Mucosa of descending colon (tissue), 3 donors: ENCODE measurements at regions not wholly inside any gene's neighbourhood (a gene's known extent, or its start where the extent isn't known, plus 50 kb on each side); places are given as distances from the start of the nearest gene placed in this dataset.

ENCODE experiments used
- ATAC-seq: fragments of 200-7000 bp; cut with Tn5 transposase; one replicate; pipeline ENCODE4 v1.9.1; 2020; ENCODE audit warnings: mild to moderate bottlenecking, moderate library complexity
- DNase-seq, 3 donors: peaks; one replicate each; pipeline ENCODE4 v3.0.0-alpha.2; 2020
- H3K36me3 ChIP-seq: fragments of 200-600 bp; one replicate; pipeline ENCODE4 v1.8.0; 2021; ENCODE audit warnings: low read depth, mild to moderate bottlenecking
- H3K4me1 ChIP-seq: fragments of 200-600 bp; one replicate; pipeline ENCODE4 v1.8.0; 2021; ENCODE audit warnings: low read depth, mild to moderate bottlenecking
- H3K4me3 ChIP-seq: fragments of 200-600 bp; one replicate; pipeline ENCODE4 v1.8.0; 2021; ENCODE audit warnings: mild to moderate bottlenecking
- H3K9me3 ChIP-seq: fragments of 200-600 bp; one replicate; pipeline ENCODE4 v1.8.0; 2021; ENCODE audit warnings: mild to moderate bottlenecking
- CTCF ChIP-seq: fragments of 200-600 bp; IDR thresholded peaks from one replicate; pipeline ENCODE4 v1.8.0; 2022; ENCODE audit warnings: antibody characterized with exemption, mild to moderate bottlenecking
- intact Hi-C, 2 donors: fragments of 100-400 bp; cut with DNase I in 1 of 2; cut with micrococcal nuclease in 1 of 2; formaldehyde crosslinking; loops; one replicate each; pipeline versions ENCODE4 v1.11.0 to v1.11.1; 2022; cut with DNase I, micrococcal nuclease
- donor health status: DM: no; HTN: no; CAD: no; lungs with moderate emphysema.
- donor health status: DM: no; HTN: no; CAD: no.
- donor health status: DM: no; HTN: yes; CAD: no.

GRCh38 chr14:96674121-96674520, 123.1 kb upstream of the VRK1 start:
- Histone ChIP-seq H3K4me1 (no peaks in the 10 kb centered on the region), H3K9me3 (no peaks in the 10 kb centered on the region), H3K4me3 (no peak overlapping the region), H3K36me3 (no peaks in the 10 kb centered on the region)
- intact Hi-C loops: no loop called here
- TF ChIP-seq CTCF: no peak
- no peak for DNase-seq
- no peak for ATAC-seq

- Histone ChIP-seq H3K4me1 (no peaks in the 10 kb centered on the region), H3K4me3 (no peak overlapping the region), H3K36me3 (no peaks in the 10 kb centered on the region), H3K9me3 (no peaks in the 10 kb centered on the region)
- ATAC-seq (no peak), DNase-seq (no peak)
- intact Hi-C loops: no loop called here
- no peak for TF ChIP-seq CTCF
Observed at GRCh38 chr14:96676166-96676565, 121.0 kb upstream of the VRK1 start.

- Histone ChIP-seq H3K36me3 (no peaks in the 10 kb centered on the region), H3K9me3 (no peaks in the 10 kb centered on the region), H3K4me1 (no peaks in the 10 kb centered on the region), H3K4me3 (no peak overlapping the region)
- intact Hi-C loops: no loop called here
- TF ChIP-seq CTCF: no peak
- DNase-seq (no peak), ATAC-seq (no peak)
Observed at GRCh38 chr14:96681829-96682228, 115.4 kb upstream of the VRK1 start.

GRCh38 chr14:96682401-96682800, 114.8 kb upstream of the VRK1 start:
- intact Hi-C loops: no loop called here
- ATAC-seq: no peak
- no peaks in the 10 kb centered on the region for H3K36me3 ChIP-seq
- no peaks in the 10 kb centered on the region for H3K4me1 ChIP-seq
- no peak for DNase-seq
- TF ChIP-seq CTCF: no peak
- no peak overlapping the region for H3K4me3 ChIP-seq
- no peaks in the 10 kb centered on the region for H3K9me3 ChIP-seq

- intact Hi-C loops: no loop called here
- DNase-seq: no peak
- Histone ChIP-seq H3K9me3 (no peaks in the 10 kb centered on the region), H3K36me3 (no peaks in the 10 kb centered on the region), H3K4me3 (no peak overlapping the region), H3K4me1 (no peaks in the 10 kb centered on the region)
- ATAC-seq: no peak
- no peak for TF ChIP-seq CTCF
Observed at GRCh38 chr14:96683562-96684289, 113.5 kb upstream of the VRK1 start.

GRCh38 chr14:96686126-96686525, 111.1 kb upstream of the VRK1 start:
- ATAC-seq: no peak
- H3K9me3 ChIP-seq: no peaks in the 10 kb centered on the region
- no peak overlapping the region for H3K4me3 ChIP-seq
- H3K4me1 ChIP-seq: no peaks in the 10 kb centered on the region
- no peak for DNase-seq
- no peak for TF ChIP-seq CTCF
- no peaks in the 10 kb centered on the region for H3K36me3 ChIP-seq
- intact Hi-C loops: no loop called here
